Gastroesophageal sphincter (tissue), 3 donors: ENCODE measurements at regions not wholly inside any gene's neighbourhood (a gene's known extent, or its start where the extent isn't known, plus 50 kb on each side); places are given as distances from the start of the nearest gene placed in this dataset.

ENCODE experiments used
- CTCF ChIP-seq, 4 experiments: fragments of 200-600 bp in 2 of 4; fragments of 450-650 bp in 2 of 4; sonication (generic) in 1 of 4; IDR thresholded peaks; one replicate each; pipeline ENCODE4 v1.5.1; 2017 to 2019; ENCODE audit warnings: antibody characterized with exemption in 4 of 4, mild to moderate bottlenecking in 2 of 4, moderate library complexity in 2 of 4
- EP300 ChIP-seq: sonication (generic); formaldehyde crosslinking; IDR thresholded peaks from one replicate; pipeline ENCODE4 v1.6.1; 2017; ENCODE audit warnings: antibody characterized with exemption, mild to moderate bottlenecking
- POLR2A ChIP-seq, 2 donors: fragments of 450-650 bp; IDR thresholded peaks; one replicate each; pipeline ENCODE4 v1.6.1; 2017; ENCODE audit warnings: antibody characterized with exemption in 2 of 2, mild to moderate bottlenecking in 2 of 2, moderate library complexity in 1 of 2
- POLR2AphosphoS5 ChIP-seq: sonication (generic); formaldehyde crosslinking; IDR thresholded peaks from one replicate; pipeline ENCODE4 v1.6.1; 2017; ENCODE audit warnings: antibody characterized with exemption

GRCh38 chr16:82345318-82345717, 175.3 kb upstream of the MPHOSPH6 start:
- no peak for TF ChIP-seq POLR2A (IDR thresholded peaks at IDR 0.05)
- no peak for TF ChIP-seq CTCF (IDR thresholded peaks at IDR 0.05)
- TF ChIP-seq POLR2AphosphoS5 = no peak
- TF ChIP-seq EP300 = no peak
